ENCODE measurements at regions not wholly inside any gene's neighbourhood (a gene's known extent, or its start where the extent isn't known, plus 50 kb on each side); places are given as distances from the start of the nearest gene placed in this dataset.

DNA sequence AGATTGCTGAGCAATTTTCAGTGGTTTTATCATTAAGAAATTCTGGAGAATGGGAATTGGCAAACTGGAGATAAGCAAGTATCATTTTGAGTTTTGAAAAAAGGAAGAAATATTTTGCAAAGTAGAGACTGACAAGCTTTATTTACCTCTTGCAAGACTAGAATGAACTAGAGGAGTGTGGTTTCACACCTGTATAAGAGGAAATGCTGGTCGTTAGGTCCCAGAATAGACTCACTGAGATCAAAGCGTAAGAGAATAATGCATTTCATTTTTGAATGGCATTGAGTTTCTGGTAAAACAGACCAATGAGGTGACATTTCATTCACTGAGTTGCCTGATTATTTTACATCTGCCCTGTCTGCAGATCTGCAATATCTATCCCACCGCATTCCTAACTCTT lies 308.1 kb downstream of the ADGRL2 start:
- Histone ChIP-seq H3K4me1 (peaks cover 3 to 13% (median 8%) of the 10 kb centered on the region in 4 donors), H3K9me3 (no peaks in the 10 kb centered on the region), H3K27ac (replicated peaks in 1 of 4) (no peak overlapping the region), H3K27me3 (no peaks in the 10 kb centered on the region), H3K36me3 (no peaks in the 10 kb centered on the region), H3K4me3 (no peak overlapping the region)
- no peak for DNase-seq (ENCODE audit: extremely low spot score)
- intact Hi-C loops (cut with DNase I): no loop called here
- 58% methylated on average over 3 of the region's 3 CpGs for WGBS
- TF ChIP-seq EP300 (IDR thresholded peaks at IDR 0.05) (no peak), POLR2AphosphoS5 (IDR thresholded peaks at IDR 0.05) (no peak)
- TF ChIP-seq, protein P1, sequence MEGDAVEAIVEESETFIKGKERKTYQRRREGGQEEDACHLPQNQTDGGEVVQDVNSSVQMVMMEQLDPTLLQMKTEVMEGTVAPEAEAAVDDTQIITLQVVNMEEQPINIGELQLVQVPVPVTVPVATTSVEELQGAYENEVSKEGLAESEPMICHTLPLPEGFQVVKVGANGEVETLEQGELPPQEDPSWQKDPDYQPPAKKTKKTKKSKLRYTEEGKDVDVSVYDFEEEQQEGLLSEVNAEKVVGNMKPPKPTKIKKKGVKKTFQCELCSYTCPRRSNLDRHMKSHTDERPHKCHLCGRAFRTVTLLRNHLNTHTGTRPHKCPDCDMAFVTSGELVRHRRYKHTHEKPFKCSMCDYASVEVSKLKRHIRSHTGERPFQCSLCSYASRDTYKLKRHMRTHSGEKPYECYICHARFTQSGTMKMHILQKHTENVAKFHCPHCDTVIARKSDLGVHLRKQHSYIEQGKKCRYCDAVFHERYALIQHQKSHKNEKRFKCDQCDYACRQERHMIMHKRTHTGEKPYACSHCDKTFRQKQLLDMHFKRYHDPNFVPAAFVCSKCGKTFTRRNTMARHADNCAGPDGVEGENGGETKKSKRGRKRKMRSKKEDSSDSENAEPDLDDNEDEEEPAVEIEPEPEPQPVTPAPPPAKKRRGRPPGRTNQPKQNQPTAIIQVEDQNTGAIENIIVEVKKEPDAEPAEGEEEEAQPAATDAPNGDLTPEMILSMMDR (IDR thresholded peaks at IDR 0.05): no peak

DNA sequence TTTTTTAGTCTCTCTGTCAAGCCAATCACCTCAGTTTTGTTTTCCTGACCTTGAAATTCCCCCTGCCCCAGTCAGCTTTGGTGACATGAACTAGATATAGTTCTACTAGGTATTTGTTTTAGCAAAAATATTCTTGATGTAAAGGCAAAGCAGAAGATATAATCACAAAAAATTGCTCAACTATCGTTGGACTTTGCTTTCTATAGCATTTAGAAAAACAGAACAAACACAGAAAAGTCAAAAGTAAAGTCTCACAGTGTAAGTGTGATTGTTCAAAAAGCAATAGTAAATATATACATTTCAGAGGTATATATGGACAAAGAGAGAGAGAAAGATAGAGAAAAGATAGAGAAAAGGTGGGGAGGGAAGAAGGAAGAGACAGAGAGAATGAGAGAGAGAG lies 305.9 kb downstream of the ADGRL2 start:
- Histone ChIP-seq H3K4me3 (no peak overlapping the region), H3K27me3 (no peaks in the 10 kb centered on the region), H3K36me3 (no peaks in the 10 kb centered on the region), H3K9me3 (no peaks in the 10 kb centered on the region), H3K4me1 (peaks cover 3 to 13% (median 8%) of the 10 kb centered on the region in 4 donors), H3K27ac (replicated peaks in 1 of 4) (no peak overlapping the region)
- no peak for DNase-seq (ENCODE audit: extremely low spot score)
- intact Hi-C loops (cut with DNase I): no loop called here
- TF ChIP-seq, protein P1 (IDR thresholded peaks at IDR 0.05): no peak
- TF ChIP-seq POLR2A (IDR thresholded peaks at IDR 0.05; ENCODE audit: low read depth) (no peak), POLR2AphosphoS5 (IDR thresholded peaks at IDR 0.05) (no peak), EP300 (IDR thresholded peaks at IDR 0.05) (no peak)
- 95% methylated on average over 1 of the region's 1 CpG for WGBS

DNA sequence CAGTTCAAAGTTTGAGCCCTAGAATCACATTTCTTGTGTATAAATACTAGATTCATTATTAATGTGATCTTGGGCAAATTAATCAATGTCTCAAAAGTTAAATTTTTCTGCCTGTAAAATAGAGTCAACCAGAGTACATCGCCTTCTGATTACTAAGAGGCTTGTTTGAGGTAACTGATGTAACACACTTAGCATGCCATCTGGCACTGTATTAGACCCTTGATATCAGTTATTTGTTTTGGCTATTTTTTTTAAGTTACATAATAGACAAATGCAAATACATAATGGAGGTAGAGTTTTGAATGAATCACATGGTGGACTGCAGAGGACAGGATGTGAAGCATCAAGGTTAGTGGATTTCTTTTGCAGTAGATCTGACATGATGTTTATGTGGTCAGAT lies 298.4 kb downstream of the ADGRL2 start:
- H3K27me3 ChIP-seq: no peaks in the 10 kb centered on the region
- no peak for DNase-seq (ENCODE audit: extremely low spot score)
- no peak overlapping the region for H3K4me3 ChIP-seq
- H3K4me1 ChIP-seq: no peaks in the 10 kb centered on the region
- intact Hi-C loops (cut with DNase I): no loop called here
- WGBS: 88% methylated on average over 1 of the region's 1 CpG
- H3K27ac ChIP-seq (replicated peaks in 1 of 4): no peak overlapping the region
- no peaks in the 10 kb centered on the region for H3K36me3 ChIP-seq
- TF ChIP-seq POLR2AphosphoS5 (IDR thresholded peaks at IDR 0.05) (no peak), EP300 (IDR thresholded peaks at IDR 0.05) (no peak), POLR2A (IDR thresholded peaks at IDR 0.05; ENCODE audit: low read depth) (no peak)
- TF ChIP-seq, protein P1 (IDR thresholded peaks at IDR 0.05): no peak
- H3K9me3 ChIP-seq: no peaks in the 10 kb centered on the region

DNA sequence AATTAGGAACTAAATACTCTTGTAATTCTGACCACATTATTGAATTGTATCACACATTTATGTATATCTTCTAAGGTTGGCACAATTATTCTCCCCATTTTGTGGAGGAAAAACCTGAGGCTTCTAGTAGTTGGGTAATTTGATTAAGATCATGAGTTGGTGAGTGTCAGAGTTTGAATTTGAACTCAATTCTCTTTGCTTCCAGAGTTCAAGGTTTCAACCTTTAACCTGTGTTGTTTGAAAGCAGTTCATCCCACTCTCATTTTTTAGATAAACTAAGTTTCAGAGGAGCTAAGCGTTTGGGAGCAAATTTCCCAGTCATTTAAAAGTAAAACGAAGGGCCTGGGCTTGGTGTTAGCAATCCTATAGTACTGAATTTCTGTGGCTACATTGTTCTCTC lies 293.4 kb downstream of the ADGRL2 start:
- Histone ChIP-seq H3K4me1 (no peaks in the 10 kb centered on the region), H3K36me3 (no peaks in the 10 kb centered on the region), H3K4me3 (no peak overlapping the region), H3K27me3 (no peaks in the 10 kb centered on the region), H3K27ac (replicated peaks in 1 of 4) (no peak overlapping the region), H3K9me3 (no peaks in the 10 kb centered on the region)
- TF ChIP-seq EP300 (IDR thresholded peaks at IDR 0.05): no peak
- TF ChIP-seq, protein P1 (IDR thresholded peaks at IDR 0.05): no peak
- no peak for TF ChIP-seq POLR2A (IDR thresholded peaks at IDR 0.05; ENCODE audit: low read depth)
- TF ChIP-seq POLR2AphosphoS5 (IDR thresholded peaks at IDR 0.05): no peak
- DNase-seq (ENCODE audit: extremely low spot score): no peak
- intact Hi-C loops (cut with DNase I): no loop called here
- 97% methylated on average over 2 of the region's 2 CpGs for WGBS

DNA sequence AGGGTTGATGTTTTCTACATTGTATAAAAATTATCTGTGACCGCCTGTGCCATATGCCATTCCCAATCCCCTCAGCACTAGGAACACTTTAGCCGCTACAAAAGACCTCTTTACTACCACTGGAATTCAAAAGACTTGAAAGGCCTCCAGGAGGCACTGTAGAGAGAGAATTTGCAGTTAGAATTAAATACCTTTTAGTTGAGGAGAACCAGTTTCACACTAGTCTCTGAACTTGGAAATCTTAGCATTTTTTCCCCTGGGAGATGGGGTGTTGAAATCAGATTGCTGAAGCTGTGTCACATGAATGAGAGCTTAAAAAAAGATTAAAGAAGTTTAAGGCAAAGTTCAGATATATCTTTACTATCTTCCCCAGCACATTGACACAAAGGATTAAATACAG lies 291.0 kb downstream of the ADGRL2 start:
- DNase-seq (ENCODE audit: extremely low spot score): no peak
- 96% methylated on average over 2 of the region's 2 CpGs for whole genome bisulfite sequencing

More for the DNA sequence above, 291.0 kb downstream of the ADGRL2 start:
- intact Hi-C loops (cut with DNase I): no loop called here
- Histone ChIP-seq H3K27ac (replicated peaks in 1 of 4) (no peak overlapping the region), H3K9me3 (no peaks in the 10 kb centered on the region), H3K4me3 (no peak overlapping the region), H3K36me3 (no peaks in the 10 kb centered on the region), H3K4me1 (no peaks in the 10 kb centered on the region), H3K27me3 (no peaks in the 10 kb centered on the region)
- TF ChIP-seq POLR2A (IDR thresholded peaks at IDR 0.05; ENCODE audit: low read depth) (no peak), EP300 (IDR thresholded peaks at IDR 0.05) (no peak), POLR2AphosphoS5 (IDR thresholded peaks at IDR 0.05) (no peak)
- TF ChIP-seq, protein P1 (IDR thresholded peaks at IDR 0.05): no peak
